ENCODE measurements at regions not wholly inside any gene's neighbourhood (a gene's known extent, or its start where the extent isn't known, plus 50 kb on each side); places are given as distances from the start of the nearest gene placed in this dataset.

DNA sequence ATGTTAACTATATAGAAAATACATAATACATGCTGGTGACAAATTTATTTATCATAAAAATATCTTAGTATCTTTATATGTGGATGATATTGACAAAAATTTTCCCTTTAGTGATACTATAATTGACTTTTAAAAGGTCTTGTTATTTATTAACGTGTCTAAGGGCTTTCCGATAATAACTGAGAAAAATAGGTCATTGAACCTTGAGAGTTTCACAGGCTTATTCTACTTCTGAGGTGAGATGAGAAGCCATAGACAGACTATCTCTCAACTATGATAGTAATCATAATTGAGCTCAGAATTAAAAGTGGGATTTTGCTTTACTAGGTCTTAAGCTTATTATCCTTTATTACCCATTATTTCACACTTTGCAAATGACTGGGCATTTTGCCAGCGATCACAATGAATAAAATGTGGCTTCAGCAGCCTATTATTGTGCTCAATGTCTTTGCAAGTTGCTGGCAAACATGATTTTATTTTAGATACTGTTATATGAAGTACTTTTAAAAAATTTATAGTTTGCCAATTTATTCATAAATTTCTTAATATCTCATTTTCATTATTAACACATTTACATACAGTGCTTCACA lies 574.5 kb downstream of the ZWINT start:
- FAIRE-seq (no peak), DNase-seq (no peak)
- Histone ChIP-seq H3K27me3 (ENCODE audit: control insufficient read depth, insufficient read depth, low read length) (no peaks in the 10 kb centered on the region), H3K9me3 (ENCODE audit: control insufficient read depth in 2 of 3, insufficient read depth in 1 of 3, low read length in 3 of 3) (no peaks in the 10 kb centered on the region), H3K4me3 (ENCODE audit: low read length in 3 of 3) (no peak overlapping the region), H3K4me1 (ENCODE audit: control insufficient read depth in 2 of 3, insufficient read depth in 2 of 3, low read depth in 1 of 3, low read length in 3 of 3) (no peaks in the 10 kb centered on the region), H3K27ac (ENCODE audit: low read depth in 2 of 2, low read length in 2 of 2) (no peak overlapping the region), H3K36me3 (ENCODE audit: control insufficient read depth in 2 of 3, insufficient read depth in 3 of 3, low read length in 3 of 3) (no peaks in the 10 kb centered on the region), H3K9ac (ENCODE audit: low read length in 3 of 3) (no peak overlapping the region)
- intact Hi-C loops (cut with DNase I): no loop called here
- TF ChIP-seq, protein P1, sequence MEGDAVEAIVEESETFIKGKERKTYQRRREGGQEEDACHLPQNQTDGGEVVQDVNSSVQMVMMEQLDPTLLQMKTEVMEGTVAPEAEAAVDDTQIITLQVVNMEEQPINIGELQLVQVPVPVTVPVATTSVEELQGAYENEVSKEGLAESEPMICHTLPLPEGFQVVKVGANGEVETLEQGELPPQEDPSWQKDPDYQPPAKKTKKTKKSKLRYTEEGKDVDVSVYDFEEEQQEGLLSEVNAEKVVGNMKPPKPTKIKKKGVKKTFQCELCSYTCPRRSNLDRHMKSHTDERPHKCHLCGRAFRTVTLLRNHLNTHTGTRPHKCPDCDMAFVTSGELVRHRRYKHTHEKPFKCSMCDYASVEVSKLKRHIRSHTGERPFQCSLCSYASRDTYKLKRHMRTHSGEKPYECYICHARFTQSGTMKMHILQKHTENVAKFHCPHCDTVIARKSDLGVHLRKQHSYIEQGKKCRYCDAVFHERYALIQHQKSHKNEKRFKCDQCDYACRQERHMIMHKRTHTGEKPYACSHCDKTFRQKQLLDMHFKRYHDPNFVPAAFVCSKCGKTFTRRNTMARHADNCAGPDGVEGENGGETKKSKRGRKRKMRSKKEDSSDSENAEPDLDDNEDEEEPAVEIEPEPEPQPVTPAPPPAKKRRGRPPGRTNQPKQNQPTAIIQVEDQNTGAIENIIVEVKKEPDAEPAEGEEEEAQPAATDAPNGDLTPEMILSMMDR (IDR thresholded peaks at IDR 0.05; ENCODE audit: borderline replicate concordance, extremely low read depth, insufficient read depth): no peak

DNA sequence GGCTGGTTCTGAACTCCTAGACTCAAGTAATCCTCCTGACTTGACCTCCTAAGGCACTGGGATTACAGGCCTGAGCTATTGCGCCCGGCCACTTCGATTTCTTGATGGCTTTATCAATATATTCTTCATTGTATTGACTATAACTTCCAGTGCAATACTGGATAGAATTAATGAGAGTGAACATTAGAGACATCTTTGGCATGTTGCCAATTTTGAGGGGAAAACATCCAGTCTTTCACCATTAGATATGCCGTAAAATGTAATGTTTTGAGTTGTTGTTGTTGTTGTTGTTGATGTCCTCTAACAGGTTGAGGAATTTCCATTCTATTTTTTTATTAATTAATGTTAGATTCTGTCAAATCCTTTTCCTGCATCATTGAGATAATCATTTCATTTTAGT lies 578.9 kb downstream of the ZWINT start:
- Histone ChIP-seq H3K4me3 (ENCODE audit: low read length in 3 of 3) (no peak overlapping the region), H3K9me3 (ENCODE audit: control insufficient read depth in 2 of 3, insufficient read depth in 1 of 3, low read length in 3 of 3) (no peaks in the 10 kb centered on the region), H3K4me1 (ENCODE audit: control insufficient read depth in 2 of 3, insufficient read depth in 2 of 3, low read depth in 1 of 3, low read length in 3 of 3) (no peaks in the 10 kb centered on the region), H3K36me3 (ENCODE audit: control insufficient read depth in 2 of 3, insufficient read depth in 3 of 3, low read length in 3 of 3) (no peaks in the 10 kb centered on the region), H3K27me3 (ENCODE audit: control insufficient read depth, insufficient read depth, low read length) (no peaks in the 10 kb centered on the region), H3K9ac (ENCODE audit: low read length in 3 of 3) (no peak overlapping the region), H3K27ac (ENCODE audit: low read depth in 2 of 2, low read length in 2 of 2) (no peak overlapping the region)
- peak; percentile 97 for FAIRE-seq
- intact Hi-C loops (cut with DNase I): no loop called here
- TF ChIP-seq, protein P1 (IDR thresholded peaks at IDR 0.05; ENCODE audit: borderline replicate concordance, extremely low read depth, insufficient read depth): no peak
- no peak for DNase-seq

DNA sequence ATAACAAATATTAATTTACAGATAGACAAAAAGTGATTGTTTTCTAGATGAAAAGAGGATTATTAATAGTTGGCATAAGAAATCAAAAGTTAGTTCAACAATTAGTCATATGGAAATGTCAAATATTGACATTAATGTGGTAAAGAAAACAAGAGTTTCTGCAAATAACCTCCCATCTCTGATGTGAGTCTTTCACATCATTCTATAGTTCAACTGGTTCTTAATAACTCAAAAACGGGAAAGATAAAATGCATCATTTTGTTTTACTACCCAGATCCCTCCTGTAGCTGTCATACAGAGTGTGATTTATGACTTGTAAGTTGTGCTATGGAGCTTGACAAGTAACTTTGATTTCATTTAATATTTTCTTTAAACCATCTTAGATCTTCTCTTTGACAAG lies 594.8 kb downstream of the ZWINT start:
- no peaks in the 10 kb centered on the region for H3K4me1 ChIP-seq (ENCODE audit: control insufficient read depth in 2 of 3, insufficient read depth in 2 of 3, low read depth in 1 of 3, low read length in 3 of 3)
- no peak overlapping the region for H3K4me3 ChIP-seq (ENCODE audit: low read length in 3 of 3)
- no peaks in the 10 kb centered on the region for H3K36me3 ChIP-seq (ENCODE audit: control insufficient read depth in 2 of 3, insufficient read depth in 3 of 3, low read length in 3 of 3)
- DNase-seq: no peak
- TF ChIP-seq, protein P1 (IDR thresholded peaks at IDR 0.05; ENCODE audit: borderline replicate concordance, extremely low read depth, insufficient read depth): no peak
- H3K9ac ChIP-seq (ENCODE audit: low read length in 3 of 3): no peak overlapping the region
- FAIRE-seq: no peak
- no peaks in the 10 kb centered on the region for H3K9me3 ChIP-seq (ENCODE audit: control insufficient read depth in 2 of 3, insufficient read depth in 1 of 3, low read length in 3 of 3)
- no peaks in the 10 kb centered on the region for H3K27me3 ChIP-seq (ENCODE audit: control insufficient read depth, insufficient read depth, low read length)
- intact Hi-C loops (cut with DNase I): no loop called here
- no peak overlapping the region for H3K27ac ChIP-seq (ENCODE audit: low read depth in 2 of 2, low read length in 2 of 2)

DNA sequence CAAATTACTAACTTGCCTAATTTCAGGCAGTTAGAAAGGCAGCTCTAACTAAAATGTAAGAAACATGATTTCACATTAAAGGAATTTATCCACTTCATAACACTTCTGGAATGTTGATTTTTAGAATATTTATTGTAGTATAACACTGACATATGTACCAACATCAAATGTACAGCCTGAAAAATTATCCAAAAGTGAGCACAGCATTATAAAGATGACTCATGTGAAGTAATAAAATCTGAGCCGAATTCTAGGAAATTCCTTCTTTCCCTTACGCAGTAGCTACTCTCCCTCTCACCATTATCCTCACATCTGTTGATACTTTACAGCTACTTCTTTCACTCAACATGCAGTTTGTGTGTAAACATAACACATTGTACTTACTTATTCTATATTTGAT lies 610.6 kb downstream of the ZWINT start:
- FAIRE-seq: no peak
- no peak overlapping the region for H3K4me3 ChIP-seq (ENCODE audit: low read length in 3 of 3)

More for the DNA sequence above, 610.6 kb downstream of the ZWINT start:
- intact Hi-C loops (cut with DNase I): no loop called here
- DNase-seq: peak in 2 of 5 donors; percentile 2 to 8
- no peak overlapping the region for H3K27ac ChIP-seq (ENCODE audit: low read depth in 2 of 2, low read length in 2 of 2)
- TF ChIP-seq, protein P1 (IDR thresholded peaks at IDR 0.05; ENCODE audit: borderline replicate concordance, extremely low read depth, insufficient read depth): no peak
- H3K4me1 ChIP-seq (ENCODE audit: control insufficient read depth in 2 of 3, insufficient read depth in 2 of 3, low read depth in 1 of 3, low read length in 3 of 3): no peaks in the 10 kb centered on the region
- no peaks in the 10 kb centered on the region for H3K27me3 ChIP-seq (ENCODE audit: control insufficient read depth, insufficient read depth, low read length)
- no peaks in the 10 kb centered on the region for H3K36me3 ChIP-seq (ENCODE audit: control insufficient read depth in 2 of 3, insufficient read depth in 3 of 3, low read length in 3 of 3)
- no peak overlapping the region for H3K9ac ChIP-seq (ENCODE audit: low read length in 3 of 3)
- H3K9me3 ChIP-seq (ENCODE audit: control insufficient read depth in 2 of 3, insufficient read depth in 1 of 3, low read length in 3 of 3): no peaks in the 10 kb centered on the region

Data from kidney (tissue), 13 donors.